ENCODE measurements at regions not wholly inside any gene's neighbourhood (a gene's known extent, or its start where the extent isn't known, plus 50 kb on each side); places are given as distances from the start of the nearest gene placed in this dataset.
A peak's percentile ranks its signal among the peaks of the same experiment; 100 is the strongest.

DNA sequence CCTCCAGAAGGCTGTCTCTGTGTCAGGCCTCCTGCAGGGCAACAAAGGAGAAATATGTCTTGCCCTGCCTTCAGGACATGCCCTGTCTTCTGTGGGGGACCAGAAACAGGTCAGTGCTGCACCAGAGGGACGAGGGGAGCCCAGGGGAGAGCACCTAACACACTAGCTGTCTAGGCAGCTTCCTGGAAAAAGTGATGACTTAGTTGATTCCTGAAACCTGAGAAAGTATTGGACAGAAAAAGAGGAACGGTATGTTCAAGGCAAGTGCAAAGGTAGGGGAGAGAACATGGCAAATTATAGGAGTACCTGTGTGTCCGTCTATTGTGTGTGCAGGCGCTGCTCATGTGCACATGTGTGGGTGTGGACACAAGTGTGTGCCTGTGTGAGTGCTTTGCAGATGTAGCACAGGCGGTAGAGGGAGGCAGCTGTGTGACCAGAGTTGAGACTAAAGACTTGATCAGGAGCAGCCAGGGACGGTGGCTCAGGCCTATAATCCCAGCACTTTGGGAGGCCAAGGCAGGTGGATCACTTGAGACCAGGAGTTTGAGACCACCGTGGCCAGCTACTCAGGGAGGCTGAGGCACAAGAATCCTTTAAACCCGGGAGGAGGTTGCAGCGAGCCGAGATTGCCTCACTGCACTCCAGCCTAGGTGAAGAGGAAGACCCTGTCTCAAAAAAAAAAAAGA is 119.5 kb downstream of the GYPC start:
- DNase-seq, result no peak

DNA sequence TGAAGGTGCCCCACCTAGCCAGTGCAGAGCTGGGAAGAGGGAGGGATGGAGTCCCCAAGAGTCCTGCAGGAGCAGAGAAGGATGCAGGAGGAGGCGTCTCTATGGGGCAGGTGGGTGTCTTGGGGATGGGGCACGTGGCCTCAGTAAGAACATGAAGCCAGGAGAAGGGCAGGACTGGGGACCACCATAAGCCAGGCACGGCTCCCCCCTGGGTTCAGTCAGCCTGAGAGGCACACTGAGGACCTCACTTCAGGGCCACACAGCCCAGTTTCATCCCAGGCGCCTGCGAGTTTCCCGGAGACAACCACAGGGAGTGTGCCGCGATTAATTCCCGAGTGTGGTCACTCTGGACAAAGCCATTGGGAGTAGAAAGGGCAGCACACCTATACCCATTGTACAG is 120.3 kb downstream of the GYPC start:
- DNase-seq, result no peak

- DNase-seq, result peak; percentile 73
Observed at GRCh38 chr2:126776692-126777619, 121.0 kb downstream of the GYPC start.

GRCh38 chr2:126777620-126777978 is 121.1 kb upstream of the TEX51 start:
- no peak for DNase-seq

DNA sequence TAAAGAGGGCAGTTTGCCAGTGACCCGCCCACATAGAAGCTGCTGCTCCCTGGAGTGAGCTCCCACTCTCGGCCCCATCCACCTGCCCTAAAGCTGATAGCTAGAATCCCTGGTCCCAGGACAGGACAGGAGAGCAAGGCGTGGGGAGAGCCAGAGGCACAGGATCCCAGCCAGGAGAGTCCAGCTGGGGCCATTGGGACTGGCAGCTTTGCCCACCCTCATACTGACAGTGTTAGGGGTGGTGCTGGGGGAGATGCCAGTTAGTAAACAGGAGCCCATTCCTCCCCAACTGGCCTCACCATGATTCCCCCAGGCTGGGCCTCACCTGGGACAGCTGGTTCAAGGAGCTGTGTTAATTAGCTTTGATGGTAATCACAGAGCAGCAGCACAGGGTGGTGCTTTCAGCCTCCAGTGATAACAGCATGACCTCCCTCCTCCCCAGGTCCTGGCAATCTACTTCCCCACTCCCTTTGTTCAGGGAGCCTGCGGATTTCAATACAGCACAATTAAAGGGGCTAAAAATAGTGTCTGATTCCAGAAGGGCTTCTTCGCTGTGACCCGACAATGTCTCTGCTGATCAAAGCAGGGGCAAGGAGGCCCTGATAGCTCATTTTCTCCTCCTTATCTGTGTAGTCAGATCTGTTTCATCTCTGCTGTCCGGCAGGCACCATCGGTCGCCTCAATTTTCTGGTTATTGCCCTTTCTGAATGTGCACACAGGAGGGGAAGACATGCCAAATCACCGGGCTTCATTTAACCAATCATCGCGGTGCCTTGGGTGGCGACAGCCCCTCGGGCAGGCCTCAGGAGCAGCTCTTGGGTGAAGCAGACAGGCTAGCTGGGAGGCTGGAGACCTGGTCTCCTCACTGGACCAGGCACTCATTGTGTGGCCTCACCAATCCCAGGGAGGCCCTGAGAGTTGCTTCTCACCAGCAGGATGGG is 119.9 kb upstream of the TEX51 start:
- DNase-seq, result no peak

DNA sequence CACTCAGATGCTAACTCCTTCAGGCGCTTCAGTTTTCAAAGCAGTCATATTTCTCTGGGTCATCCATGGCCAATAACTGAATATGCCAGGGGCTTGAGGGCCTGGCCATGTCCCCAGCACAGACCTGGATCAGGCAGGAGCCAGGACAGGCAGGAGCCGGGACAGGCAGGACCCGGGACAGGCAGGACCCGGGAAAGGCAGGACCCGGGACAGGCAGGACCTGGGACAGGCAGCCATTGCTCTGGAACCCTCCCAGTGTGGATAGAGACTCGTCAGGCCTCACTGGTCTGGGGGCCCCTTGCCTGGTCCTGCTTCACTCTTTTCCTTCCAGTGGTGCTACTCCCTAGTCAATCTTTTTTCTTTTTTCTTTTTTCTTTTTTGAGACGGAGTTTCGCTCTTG is 117.5 kb upstream of the TEX51 start:
- no peak for DNase-seq

DNA sequence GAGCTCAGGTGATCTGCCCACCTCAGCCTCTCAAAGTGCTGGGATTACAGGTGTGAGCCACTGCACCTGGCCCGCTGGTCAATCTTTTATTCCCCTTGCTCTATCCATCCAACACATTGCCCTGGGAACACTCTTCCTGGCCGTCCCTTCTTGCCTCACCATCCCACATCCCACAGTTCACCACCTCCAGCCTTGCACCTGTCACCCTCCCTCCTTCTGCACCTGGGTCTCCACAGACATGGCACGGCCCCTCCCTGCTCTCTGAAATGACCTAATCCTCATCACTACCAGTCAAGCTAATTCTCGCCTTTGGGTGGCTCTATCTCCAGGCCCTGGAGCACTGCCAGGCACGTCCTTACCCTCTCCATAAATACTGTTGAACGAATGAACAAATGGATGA is 116.9 kb upstream of the TEX51 start:
- no peak for DNase-seq

DNA sequence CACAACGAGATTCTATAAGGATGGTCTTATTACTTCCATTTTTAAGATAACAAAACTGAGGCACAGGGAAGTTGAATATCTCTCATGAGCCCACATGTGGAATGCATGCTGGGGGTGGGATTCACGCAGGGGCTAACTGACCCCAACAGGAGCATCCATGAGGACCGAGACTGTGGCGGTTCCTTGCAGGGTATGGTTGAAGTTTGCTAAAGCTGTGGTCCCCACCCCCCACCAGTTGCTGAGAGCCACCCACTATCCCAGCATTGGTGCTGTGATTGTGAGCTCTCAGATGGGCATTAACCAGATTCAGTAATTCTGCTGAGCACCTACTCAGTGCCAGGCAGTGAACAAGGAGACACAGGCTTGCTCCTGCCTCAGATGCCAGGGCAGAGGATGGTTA is 116.0 kb upstream of the TEX51 start:
- DNase-seq, result no peak

- no peak for DNase-seq
Observed at GRCh38 chr2:126783341-126783740, 115.3 kb upstream of the TEX51 start.

GRCh38 chr2:126784045-126784444 is 114.6 kb upstream of the TEX51 start:
- no peak for DNase-seq

GRCh38 chr2:126784621-126785020 is 114.1 kb upstream of the TEX51 start:
- DNase-seq, result no peak

GRCh38 chr2:126785236-126785635 is 113.5 kb upstream of the TEX51 start:
- DNase-seq, result no peak

- DNase-seq, result no peak
Observed at GRCh38 chr2:126785862-126786261, 112.8 kb upstream of the TEX51 start.

DNA sequence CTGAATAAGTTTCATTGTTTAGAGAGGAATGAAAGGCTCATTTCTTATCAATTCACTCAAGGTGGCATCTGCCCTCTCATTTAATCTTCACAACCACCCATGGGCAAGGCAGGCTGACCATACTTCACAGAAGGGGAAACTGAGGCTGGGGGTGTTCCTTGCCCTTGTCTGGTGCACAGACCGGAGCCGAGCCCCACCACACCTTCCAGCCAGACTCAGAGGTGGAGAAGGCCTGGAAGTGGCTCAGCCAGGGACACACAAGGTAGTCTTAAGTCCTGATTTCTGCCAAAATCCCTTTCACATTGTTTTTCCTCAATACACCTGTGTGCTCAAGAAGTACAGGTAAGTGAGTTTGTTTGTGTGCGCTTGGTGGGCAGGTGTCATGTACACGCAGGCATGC is 111.9 kb upstream of the TEX51 start:
- no peak for DNase-seq

DNA sequence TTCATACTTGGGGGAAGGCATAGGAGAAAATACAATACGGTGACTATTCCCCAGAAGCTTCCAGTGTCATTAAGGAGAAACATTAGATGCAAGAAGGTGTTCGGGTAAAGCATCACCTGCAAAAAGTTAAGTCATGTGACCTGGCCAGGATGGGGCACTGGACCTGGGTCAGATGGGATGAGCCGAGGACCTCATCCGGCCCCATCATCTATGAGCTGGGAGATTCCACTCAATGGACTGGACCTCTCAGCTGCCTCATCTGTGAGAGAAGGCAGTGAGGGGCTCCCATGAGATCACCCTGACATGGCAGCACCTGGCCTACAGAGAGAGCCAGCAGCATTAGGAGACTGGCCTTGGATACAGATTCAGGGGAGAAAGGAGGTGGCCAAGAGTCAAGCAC is 111.4 kb upstream of the TEX51 start:
- DNase-seq, result no peak

GRCh38 chr2:126788113-126788512 is 110.6 kb upstream of the TEX51 start:
- no peak for DNase-seq

GRCh38 chr2:126788652-126789051 is 110.0 kb upstream of the TEX51 start:
- DNase-seq, result no peak

DNA sequence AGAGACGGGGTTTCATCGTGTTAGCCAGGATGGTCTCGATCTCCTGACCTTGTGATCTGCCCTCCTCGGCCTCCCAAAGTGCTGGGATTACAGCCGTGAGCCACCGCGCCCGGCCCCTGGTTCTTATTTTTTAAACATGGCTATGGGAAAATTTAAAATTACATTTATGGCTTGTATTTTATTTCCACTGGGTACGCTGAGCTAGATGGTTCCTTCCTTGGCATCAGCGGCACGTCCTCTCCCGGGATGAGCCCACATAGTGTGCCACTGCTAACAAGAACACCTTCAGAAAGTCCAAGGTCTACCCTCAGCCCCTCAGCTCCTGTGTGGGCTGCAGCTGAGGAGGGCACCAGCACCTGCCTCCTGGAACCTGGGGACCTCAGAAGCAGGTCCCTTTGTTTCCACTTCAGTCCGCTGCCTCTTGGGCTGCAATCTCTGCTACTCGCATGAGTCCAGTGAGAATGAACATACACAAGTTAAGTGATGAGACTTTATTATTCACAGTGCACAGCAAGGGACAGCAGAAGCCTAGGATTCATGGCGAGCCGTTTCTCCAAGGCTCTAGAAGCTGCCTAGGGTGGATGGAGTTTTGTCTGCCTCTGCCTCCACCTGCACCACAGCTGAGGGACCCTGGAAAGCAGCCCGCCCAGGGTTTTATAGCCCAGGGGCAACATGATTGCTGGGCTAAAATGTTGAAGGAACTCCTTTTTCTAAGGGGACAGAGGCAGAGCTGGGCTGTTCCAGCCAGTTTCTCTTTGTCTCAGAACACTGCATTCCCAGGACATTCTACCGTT is 107.5 kb upstream of the TEX51 start:
- DNase-seq, result no peak

- DNase-seq, result no peak
Observed at GRCh38 chr2:126792186-126792585, 106.5 kb upstream of the TEX51 start.

DNA sequence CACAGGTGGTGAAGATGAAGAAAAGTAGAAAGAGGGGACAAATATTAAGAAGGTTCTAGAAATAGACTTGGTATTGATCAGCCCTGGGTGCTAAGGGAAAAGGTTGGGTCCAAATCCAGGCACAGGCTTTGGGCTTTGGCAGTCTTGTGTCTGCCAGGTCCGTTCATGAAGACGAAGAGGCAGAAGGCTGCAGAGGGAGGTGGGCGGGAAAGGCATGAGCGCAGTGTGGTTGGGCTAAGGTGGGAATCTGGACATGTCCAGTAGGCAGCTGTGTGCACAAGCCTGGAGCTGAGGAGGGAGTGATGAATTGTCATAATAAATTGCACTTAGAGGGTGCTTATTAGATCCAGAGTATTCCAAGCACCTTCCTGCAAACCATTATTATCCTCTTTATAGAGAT is 105.7 kb upstream of the TEX51 start:
- DNase-seq, result no peak

DNA sequence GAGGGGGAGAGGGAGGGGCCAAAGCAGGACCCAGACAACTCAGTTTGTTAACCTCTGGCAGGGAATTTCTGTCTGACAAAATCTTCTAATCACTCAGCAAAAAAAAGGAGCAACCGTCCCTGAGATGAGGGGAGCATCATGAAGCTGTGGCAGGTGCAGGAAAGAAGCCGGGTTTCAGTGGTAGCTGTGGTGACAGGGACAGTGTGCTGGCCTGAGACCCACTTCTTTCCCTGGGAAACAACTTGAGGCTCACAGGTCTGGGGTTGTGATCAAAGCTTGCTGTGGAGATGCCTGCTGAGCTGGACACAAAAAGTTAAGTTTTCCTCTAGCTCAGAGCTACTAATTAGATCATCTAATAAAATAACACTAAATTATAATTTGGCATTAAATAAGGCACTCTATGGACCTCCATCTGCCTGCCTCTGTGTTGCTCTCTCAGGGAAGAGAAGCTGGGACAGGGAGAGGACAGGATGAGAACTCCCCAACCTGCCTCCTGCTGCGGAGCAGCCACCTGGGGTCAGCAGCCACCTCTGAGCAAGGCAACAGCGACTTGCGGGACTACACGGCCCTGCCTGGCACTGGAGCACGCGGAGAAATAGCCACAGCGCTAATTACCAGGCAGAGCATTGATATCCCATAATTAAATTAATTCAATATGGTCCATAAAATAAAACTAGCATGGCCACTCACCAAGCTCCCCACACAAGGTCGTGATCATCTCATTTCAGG is 104.6 kb upstream of the TEX51 start:
- no peak for DNase-seq

GRCh38 chr2:126795656-126796055 is 103.0 kb upstream of the TEX51 start:
- DNase-seq, result no peak
